GM23338 (cell line): ENCODE measurements at regions not wholly inside any gene's neighbourhood (a gene's known extent, or its start where the extent isn't known, plus 50 kb on each side); places are given as distances from the start of the nearest gene placed in this dataset.

Source experiments
- ATAC-seq: fragments of 200-7000 bp; cut with Tn5 transposase; 3 replicates; pipeline ENCODE4 v1.9.1; 2020
- DNase-seq: peaks from one replicate; pipeline ENCODE4 v3.0.0-alpha.2; 2015; ENCODE audit warnings: low spot score
- H2AFZ ChIP-seq: fragments of 200-600 bp; sonication (generic); 2 replicates; pipeline ENCODE4 v1.8.0; 2016; ENCODE audit warnings: antibody characterized with exemption, mild to moderate bottlenecking, moderate library complexity
- H3F3A ChIP-seq: fragments of 200-600 bp; sonication (generic); replicated peaks from 2 replicates; pipeline ENCODE4 v1.8.0; 2017; ENCODE audit warnings: antibody characterized with exemption, mixed run types, low read depth
- H3K27ac ChIP-seq: fragments of 200-600 bp; sonication (generic); 2 replicates; pipeline ENCODE4 v1.6.1; 2016; ENCODE audit warnings: low read depth
- H3K27me3 ChIP-seq: fragments of 200-600 bp; sonication (generic); 2 replicates; pipeline ENCODE4 v1.8.0; 2016; ENCODE audit warnings: mild to moderate bottlenecking, mixed run types, moderate library complexity; ENCODE audit not compliant: insufficient read depth
- H3K36me3 ChIP-seq: fragments of 200-600 bp; sonication (generic); 2 replicates; pipeline ENCODE4 v1.8.0; 2016; ENCODE audit warnings: mild to moderate bottlenecking; ENCODE audit not compliant: insufficient read depth
- H3K4me1 ChIP-seq: fragments of 200-600 bp; sonication (generic); 2 replicates; pipeline ENCODE4 v1.8.0; 2016; ENCODE audit warnings: mild to moderate bottlenecking, moderate library complexity; ENCODE audit not compliant: insufficient read depth
- H3K4me2 ChIP-seq: fragments of 200-600 bp; sonication (generic); 2 replicates; pipeline ENCODE4 v1.7.1; 2017; ENCODE audit warnings: mixed run types
- H3K4me3 ChIP-seq: fragments of 200-600 bp; sonication (generic); 2 replicates; pipeline ENCODE4 v1.6.1; 2016; ENCODE audit warnings: mixed run types
- H3K79me2 ChIP-seq: fragments of 200-600 bp; sonication (generic); replicated peaks from 2 replicates; pipeline ENCODE4 v1.8.0; 2017; ENCODE audit warnings: mild to moderate bottlenecking; ENCODE audit not compliant: insufficient read depth
- H3K9me2 ChIP-seq: fragments of 200-600 bp; sonication (generic); 2 replicates; pipeline ENCODE4 v1.8.0; 2017; ENCODE audit not compliant: insufficient read depth
- H4K20me1 ChIP-seq: fragments of 200-600 bp; sonication (generic); replicated peaks from 2 replicates; pipeline ENCODE4 v1.8.0; 2017; ENCODE audit warnings: mild to moderate bottlenecking; ENCODE audit not compliant: insufficient read depth
- H3K27ac Mint-ChIP-seq: 2 replicates; pipeline ENCODE4 v1.8.0; 2020; ENCODE audit warnings: inconsistent platforms, mild to moderate bottlenecking, moderate library complexity, mixed read lengths
- H3K27me3 Mint-ChIP-seq: 3 replicates; pipeline ENCODE4 v1.8.0; 2022; ENCODE audit warnings: low read depth, mild to moderate bottlenecking, moderate library complexity, mixed read lengths, inconsistent platforms; ENCODE audit not compliant: insufficient read depth, poor library complexity
- H3K36me3 Mint-ChIP-seq: 3 replicates; pipeline ENCODE4 v1.8.0; 2021; ENCODE audit warnings: low read depth, mild to moderate bottlenecking, inconsistent platforms, moderate library complexity, mixed read lengths
- H3K4me1 Mint-ChIP-seq: 3 replicates; pipeline ENCODE4 v1.8.0; 2020; ENCODE audit warnings: mild to moderate bottlenecking, inconsistent platforms, mixed read lengths
- H3K4me3 Mint-ChIP-seq: 3 replicates; pipeline ENCODE4 v1.8.0; 2021; ENCODE audit warnings: moderate library complexity, mild to moderate bottlenecking, inconsistent platforms, mixed read lengths
- H3K9me3 Mint-ChIP-seq: 3 replicates; pipeline ENCODE4 v1.8.0; 2020; ENCODE audit warnings: moderate library complexity, mild to moderate bottlenecking, inconsistent platforms, mixed read lengths
- CREB1 ChIP-seq: fragments of 250-450 bp; sonication (Bioruptor Pico); IDR thresholded peaks from 2 replicates; pipeline ENCODE4 v1.5.0; 2020; ENCODE audit warnings: low read depth, mild to moderate bottlenecking, moderate library complexity
- EZH2 ChIP-seq: fragments of 200-600 bp; sonication (generic); IDR thresholded peaks from one replicate; pipeline ENCODE4 v1.8.0; 2017; ENCODE audit warnings: antibody characterized with exemption, mild to moderate bottlenecking, low read depth; ENCODE audit not compliant: unreplicated experiment
- JUNB ChIP-seq: IDR thresholded peaks from one replicate; pipeline ENCODE4 v1.6.1; 2016; ENCODE audit warnings: antibody characterized with exemption; ENCODE audit not compliant: unreplicated experiment
- POLR2AphosphoS5 ChIP-seq: IDR thresholded peaks from 2 replicates; pipeline ENCODE4 v1.6.1; 2016; ENCODE audit warnings: antibody characterized with exemption, low read depth
- STAT1 ChIP-seq: IDR thresholded peaks from one replicate; pipeline ENCODE4 v1.6.1; 2016; ENCODE audit warnings: antibody characterized with exemption; ENCODE audit not compliant: unreplicated experiment
- ZNF114 ChIP-seq: fragments of 250-450 bp; sonication (Bioruptor Pico); IDR thresholded peaks from 2 replicates; pipeline ENCODE4 v1.5.0; 2020; ENCODE audit warnings: mild to moderate bottlenecking, moderate library complexity
- TF ChIP-seq, protein P1 (sequence below), 2 experiments: fragments of 200-600 bp in 1 of 2; sonication (generic) in 1 of 2; conservative IDR thresholded peaks; 2 replicates each; pipeline versions ENCODE4 v1.5.1 to v1.6.1; 2016 to 2017; ENCODE audit warnings: antibody characterized with exemption in 2 of 2, low read depth in 2 of 2, mild to moderate bottlenecking in 2 of 2, moderate library complexity in 1 of 2
- TF ChIP-seq, protein P2 (sequence below): IDR thresholded peaks from 2 replicates; pipeline ENCODE4 v1.6.1; 2016; ENCODE audit warnings: antibody characterized with exemption
- TF ChIP-seq, protein P3 (sequence below): fragments of 250-450 bp; sonication (Bioruptor Pico); IDR thresholded peaks from 2 replicates; pipeline ENCODE4 v1.5.0; 2020; ENCODE audit warnings: mild to moderate bottlenecking, moderate library complexity

DNA sequence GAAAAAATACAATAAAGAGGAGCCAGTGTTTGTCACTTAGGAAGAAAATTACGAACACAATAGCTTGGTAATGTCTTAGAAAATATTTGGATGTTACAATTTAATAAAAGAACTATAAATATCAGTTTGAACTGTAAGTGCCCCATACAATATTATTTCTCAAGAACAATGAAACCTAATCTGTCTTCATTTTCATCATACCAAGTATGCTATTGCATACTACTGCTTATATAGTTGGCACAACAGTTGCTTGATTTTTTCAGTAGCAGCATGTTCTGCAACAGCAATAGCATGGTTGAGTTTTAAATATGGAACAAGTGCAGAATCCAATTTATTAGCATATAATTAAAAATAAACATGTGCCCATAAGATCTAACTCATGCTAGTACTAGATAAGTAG lies 564.6 kb downstream of the C12orf50 start:
- H3K4me3 ChIP-seq = no peak overlapping the region
- no peaks in the 10 kb centered on the region for H3K9me3 Mint-ChIP-seq
- no peak overlapping the region for H3K4me3 Mint-ChIP-seq
- no peaks in the 10 kb centered on the region for H3K27me3 Mint-ChIP-seq
- H3K36me3 ChIP-seq = no peaks in the 10 kb centered on the region
- no peak overlapping the region for H3K4me2 ChIP-seq
- no peak overlapping the region for H3K27ac ChIP-seq
- no peaks in the 10 kb centered on the region for H3K9me2 ChIP-seq
- H3K79me2 ChIP-seq = no peaks in the 10 kb centered on the region
- H3K36me3 Mint-ChIP-seq = no peaks in the 10 kb centered on the region
- H3K27me3 ChIP-seq = no peaks in the 10 kb centered on the region
- H3K4me1 ChIP-seq = peaks cover 10% of the 10 kb centered on the region; the same call in 1 of the 2 replicates
- no peaks in the 10 kb centered on the region for H4K20me1 ChIP-seq
- H3K4me1 Mint-ChIP-seq = peaks cover 23% of the 10 kb centered on the region
- ATAC-seq = no peak
- H3K27ac Mint-ChIP-seq = no peak overlapping the region
- TF ChIP-seq POLR2AphosphoS5 = no peak
- no peak for TF ChIP-seq ZNF114 (CRISPR knock-in tag)
- no peaks in the 10 kb centered on the region for H3F3A ChIP-seq
- no peak overlapping the region for H2AFZ ChIP-seq
- no peak for DNase-seq

DNA sequence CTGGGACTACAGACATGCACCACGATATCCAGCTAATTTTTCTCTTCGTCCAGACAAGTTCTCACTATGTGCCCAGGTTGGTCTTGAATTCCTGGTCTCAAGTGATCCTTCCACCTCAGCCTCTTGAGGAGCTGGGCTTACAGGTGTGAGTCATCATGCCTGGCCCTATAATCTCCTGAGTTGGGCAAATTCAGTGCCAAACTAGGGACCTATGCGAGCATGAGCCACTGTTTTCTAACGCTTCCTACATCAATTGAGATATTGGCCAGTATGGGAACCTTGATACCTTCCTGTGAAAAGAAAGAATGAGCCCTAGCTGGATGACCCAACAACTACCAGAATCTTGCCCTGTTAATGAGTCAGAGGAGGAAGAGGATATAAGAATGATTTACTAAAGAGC lies 585.2 kb downstream of the C12orf50 start:
- Histone ChIP-seq H3K79me2 (no peaks in the 10 kb centered on the region), H3K4me3 (no peak overlapping the region), H3K27me3 (no peaks in the 10 kb centered on the region), H3K36me3 (no peaks in the 10 kb centered on the region), H3K27ac (no peak overlapping the region), H2AFZ (no peak overlapping the region), H3K4me2 (no peak overlapping the region), H3F3A (no peaks in the 10 kb centered on the region), H3K9me2 (peaks cover 7% of the 10 kb centered on the region), H3K4me1 (no peaks in the 10 kb centered on the region), H4K20me1 (no peaks in the 10 kb centered on the region)
- ATAC-seq (no peak), DNase-seq (no peak)
- Mint-ChIP-seq H3K27me3 (no peaks in the 10 kb centered on the region), H3K9me3 (no peaks in the 10 kb centered on the region), H3K4me1 (no peaks in the 10 kb centered on the region), H3K27ac (no peak overlapping the region), H3K36me3 (no peaks in the 10 kb centered on the region), H3K4me3 (no peak overlapping the region)
- no peak for TF ChIP-seq CREB1 (CRISPR knock-in tag)
- TF ChIP-seq, protein P1, sequence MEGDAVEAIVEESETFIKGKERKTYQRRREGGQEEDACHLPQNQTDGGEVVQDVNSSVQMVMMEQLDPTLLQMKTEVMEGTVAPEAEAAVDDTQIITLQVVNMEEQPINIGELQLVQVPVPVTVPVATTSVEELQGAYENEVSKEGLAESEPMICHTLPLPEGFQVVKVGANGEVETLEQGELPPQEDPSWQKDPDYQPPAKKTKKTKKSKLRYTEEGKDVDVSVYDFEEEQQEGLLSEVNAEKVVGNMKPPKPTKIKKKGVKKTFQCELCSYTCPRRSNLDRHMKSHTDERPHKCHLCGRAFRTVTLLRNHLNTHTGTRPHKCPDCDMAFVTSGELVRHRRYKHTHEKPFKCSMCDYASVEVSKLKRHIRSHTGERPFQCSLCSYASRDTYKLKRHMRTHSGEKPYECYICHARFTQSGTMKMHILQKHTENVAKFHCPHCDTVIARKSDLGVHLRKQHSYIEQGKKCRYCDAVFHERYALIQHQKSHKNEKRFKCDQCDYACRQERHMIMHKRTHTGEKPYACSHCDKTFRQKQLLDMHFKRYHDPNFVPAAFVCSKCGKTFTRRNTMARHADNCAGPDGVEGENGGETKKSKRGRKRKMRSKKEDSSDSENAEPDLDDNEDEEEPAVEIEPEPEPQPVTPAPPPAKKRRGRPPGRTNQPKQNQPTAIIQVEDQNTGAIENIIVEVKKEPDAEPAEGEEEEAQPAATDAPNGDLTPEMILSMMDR (conservative IDR thresholded peaks at IDR 0.05; ENCODE audit: low read depth in 2 of 2) = no peak
- TF ChIP-seq POLR2AphosphoS5 = no peak
- TF ChIP-seq STAT1 = no peak
- TF ChIP-seq, protein P2, sequence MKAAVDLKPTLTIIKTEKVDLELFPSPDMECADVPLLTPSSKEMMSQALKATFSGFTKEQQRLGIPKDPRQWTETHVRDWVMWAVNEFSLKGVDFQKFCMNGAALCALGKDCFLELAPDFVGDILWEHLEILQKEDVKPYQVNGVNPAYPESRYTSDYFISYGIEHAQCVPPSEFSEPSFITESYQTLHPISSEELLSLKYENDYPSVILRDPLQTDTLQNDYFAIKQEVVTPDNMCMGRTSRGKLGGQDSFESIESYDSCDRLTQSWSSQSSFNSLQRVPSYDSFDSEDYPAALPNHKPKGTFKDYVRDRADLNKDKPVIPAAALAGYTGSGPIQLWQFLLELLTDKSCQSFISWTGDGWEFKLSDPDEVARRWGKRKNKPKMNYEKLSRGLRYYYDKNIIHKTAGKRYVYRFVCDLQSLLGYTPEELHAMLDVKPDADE = no peak
- TF ChIP-seq JUNB = no peak
- TF ChIP-seq EZH2 = no peak
- TF ChIP-seq ZNF114 (CRISPR knock-in tag) = no peak
- TF ChIP-seq, protein P3, sequence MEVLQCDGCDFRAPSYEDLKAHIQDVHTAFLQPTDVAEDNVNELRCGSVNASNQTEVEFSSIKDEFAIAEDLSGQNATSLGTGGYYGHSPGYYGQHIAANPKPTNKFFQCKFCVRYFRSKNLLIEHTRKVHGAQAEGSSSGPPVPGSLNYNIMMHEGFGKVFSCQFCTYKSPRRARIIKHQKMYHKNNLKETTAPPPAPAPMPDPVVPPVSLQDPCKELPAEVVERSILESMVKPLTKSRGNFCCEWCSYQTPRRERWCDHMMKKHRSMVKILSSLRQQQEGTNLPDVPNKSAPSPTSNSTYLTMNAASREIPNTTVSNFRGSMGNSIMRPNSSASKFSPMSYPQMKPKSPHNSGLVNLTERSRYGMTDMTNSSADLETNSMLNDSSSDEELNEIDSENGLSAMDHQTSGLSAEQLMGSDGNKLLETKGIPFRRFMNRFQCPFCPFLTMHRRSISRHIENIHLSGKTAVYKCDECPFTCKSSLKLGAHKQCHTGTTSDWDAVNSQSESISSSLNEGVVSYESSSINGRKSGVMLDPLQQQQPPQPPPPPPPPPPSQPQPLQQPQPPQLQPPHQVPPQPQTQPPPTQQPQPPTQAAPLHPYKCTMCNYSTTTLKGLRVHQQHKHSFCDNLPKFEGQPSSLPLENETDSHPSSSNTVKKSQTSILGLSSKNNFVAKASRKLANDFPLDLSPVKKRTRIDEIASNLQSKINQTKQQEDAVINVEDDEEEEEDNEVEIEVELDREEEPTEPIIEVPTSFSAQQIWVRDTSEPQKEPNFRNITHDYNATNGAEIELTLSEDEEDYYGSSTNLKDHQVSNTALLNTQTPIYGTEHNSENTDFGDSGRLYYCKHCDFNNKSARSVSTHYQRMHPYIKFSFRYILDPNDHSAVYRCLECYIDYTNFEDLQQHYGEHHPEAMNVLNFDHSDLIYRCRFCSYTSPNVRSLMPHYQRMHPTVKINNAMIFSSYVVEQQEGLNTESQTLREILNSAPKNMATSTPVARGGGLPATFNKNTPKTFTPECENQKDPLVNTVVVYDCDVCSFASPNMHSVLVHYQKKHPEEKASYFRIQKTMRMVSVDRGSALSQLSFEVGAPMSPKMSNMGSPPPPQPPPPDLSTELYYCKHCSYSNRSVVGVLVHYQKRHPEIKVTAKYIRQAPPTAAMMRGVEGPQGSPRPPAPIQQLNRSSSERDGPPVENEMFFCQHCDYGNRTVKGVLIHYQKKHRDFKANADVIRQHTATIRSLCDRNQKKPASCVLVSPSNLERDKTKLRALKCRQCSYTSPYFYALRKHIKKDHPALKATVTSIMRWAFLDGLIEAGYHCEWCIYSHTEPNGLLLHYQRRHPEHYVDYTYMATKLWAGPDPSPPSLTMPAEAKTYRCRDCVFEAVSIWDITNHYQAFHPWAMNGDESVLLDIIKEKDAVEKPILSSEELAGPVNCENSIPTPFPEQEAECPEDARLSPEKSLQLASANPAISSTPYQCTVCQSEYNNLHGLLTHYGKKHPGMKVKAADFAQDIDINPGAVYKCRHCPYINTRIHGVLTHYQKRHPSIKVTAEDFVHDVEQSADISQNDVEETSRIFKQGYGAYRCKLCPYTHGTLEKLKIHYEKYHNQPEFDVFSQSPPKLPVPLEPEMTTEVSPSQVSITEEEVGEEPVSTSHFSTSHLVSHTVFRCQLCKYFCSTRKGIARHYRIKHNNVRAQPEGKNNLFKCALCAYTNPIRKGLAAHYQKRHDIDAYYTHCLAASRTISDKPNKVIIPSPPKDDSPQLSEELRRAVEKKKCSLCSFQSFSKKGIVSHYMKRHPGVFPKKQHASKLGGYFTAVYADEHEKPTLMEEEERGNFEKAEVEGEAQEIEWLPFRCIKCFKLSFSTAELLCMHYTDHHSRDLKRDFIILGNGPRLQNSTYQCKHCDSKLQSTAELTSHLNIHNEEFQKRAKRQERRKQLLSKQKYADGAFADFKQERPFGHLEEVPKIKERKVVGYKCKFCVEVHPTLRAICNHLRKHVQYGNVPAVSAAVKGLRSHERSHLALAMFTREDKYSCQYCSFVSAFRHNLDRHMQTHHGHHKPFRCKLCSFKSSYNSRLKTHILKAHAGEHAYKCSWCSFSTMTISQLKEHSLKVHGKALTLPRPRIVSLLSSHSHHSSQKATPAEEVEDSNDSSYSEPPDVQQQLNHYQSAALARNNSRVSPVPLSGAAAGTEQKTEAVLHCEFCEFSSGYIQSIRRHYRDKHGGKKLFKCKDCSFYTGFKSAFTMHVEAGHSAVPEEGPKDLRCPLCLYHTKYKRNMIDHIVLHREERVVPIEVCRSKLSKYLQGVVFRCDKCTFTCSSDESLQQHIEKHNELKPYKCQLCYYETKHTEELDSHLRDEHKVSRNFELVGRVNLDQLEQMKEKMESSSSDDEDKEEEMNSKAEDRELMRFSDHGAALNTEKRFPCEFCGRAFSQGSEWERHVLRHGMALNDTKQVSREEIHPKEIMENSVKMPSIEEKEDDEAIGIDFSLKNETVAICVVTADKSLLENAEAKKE = no peak
